C4-2B (cell line): ENCODE measurements at regions not wholly inside any gene's neighbourhood (a gene's known extent, or its start where the extent isn't known, plus 50 kb on each side); places are given as distances from the start of the nearest gene placed in this dataset.
A peak's percentile ranks its signal among the peaks of the same experiment; 100 is the strongest.

Experiments
- H3K27ac ChIP-seq: fragments of 450-650 bp; 2 replicates; pipeline ENCODE4 v1.5.1; 2017
- CTCF ChIP-seq: fragments of 450-650 bp; conservative IDR thresholded peaks from 2 replicates; pipeline ENCODE4 v1.5.1; 2017; ENCODE audit warnings: mild to moderate bottlenecking
- ZFX ChIP-seq: fragments of 450-650 bp; IDR thresholded peaks from 2 replicates; pipeline ENCODE4 v1.6.1; 2017

- H3K27ac ChIP-seq: no peak overlapping the region; the same call in 1 of the 2 replicates
- no peak for TF ChIP-seq ZFX
- TF ChIP-seq CTCF: peak; percentile 14; the same call in 1 of the 2 replicates
Observed at GRCh38 chr9:106670418-106670817, 192.5 kb upstream of the ZNF462 start.

- TF ChIP-seq CTCF: no peak
- no peak for TF ChIP-seq ZFX
- no peak overlapping the region for H3K27ac ChIP-seq
Observed at GRCh38 chr9:106675780-106676179, 187.2 kb upstream of the ZNF462 start.

- no peak overlapping the region for H3K27ac ChIP-seq
- TF ChIP-seq ZFX: no peak
- TF ChIP-seq CTCF: no peak
Observed at GRCh38 chr9:106677374-106677773, 185.6 kb upstream of the ZNF462 start.

GRCh38 chr9:106677830-106678229 lies 185.1 kb upstream of the ZNF462 start:
- no peak for TF ChIP-seq ZFX
- no peak for TF ChIP-seq CTCF
- no peak overlapping the region for H3K27ac ChIP-seq

- H3K27ac ChIP-seq: no peak overlapping the region
- no peak for TF ChIP-seq CTCF
- TF ChIP-seq ZFX: no peak
Observed at GRCh38 chr9:106678273-106678672, 184.7 kb upstream of the ZNF462 start.

GRCh38 chr9:106682420-106682819 lies 180.5 kb upstream of the ZNF462 start:
- H3K27ac ChIP-seq: no peak overlapping the region
- no peak for TF ChIP-seq ZFX
- no peak for TF ChIP-seq CTCF

- no peak for TF ChIP-seq CTCF
- TF ChIP-seq ZFX: no peak
- no peak overlapping the region for H3K27ac ChIP-seq
Observed at GRCh38 chr9:106683454-106683853, 179.5 kb upstream of the ZNF462 start.
